WTC11 (cell line): ENCODE measurements at regions not wholly inside any gene's neighbourhood (a gene's known extent, or its start where the extent isn't known, plus 50 kb on each side); places are given as distances from the start of the nearest gene placed in this dataset.

ENCODE experiments used
- ATF2 ChIP-seq: sonication (generic); formaldehyde crosslinking; IDR thresholded peaks from 2 replicates; pipeline ENCODE4 v1.8.1; 2022; ENCODE audit warnings: low read depth, missing genetic modification reagents, borderline replicate concordance
- ATF6 ChIP-seq: sonication (generic); formaldehyde crosslinking; IDR thresholded peaks from 2 replicates; pipeline ENCODE4 v1.8.1; 2023; ENCODE audit warnings: mild to moderate bottlenecking, missing genetic modification reagents
- CTCF ChIP-seq: fragments of 200-600 bp; IDR thresholded peaks from 2 replicates; pipeline ENCODE4 v1.8.0; 2022; ENCODE audit warnings: antibody characterized with exemption
- E2F1 ChIP-seq: sonication (generic); formaldehyde crosslinking; IDR thresholded peaks from 2 replicates; pipeline ENCODE4 v1.8.0; 2022; ENCODE audit warnings: mild to moderate bottlenecking, missing genetic modification reagents
- FOXJ3 ChIP-seq: sonication (generic); formaldehyde crosslinking; IDR thresholded peaks from 2 replicates; pipeline ENCODE4 v1.9.0; 2021; ENCODE audit warnings: missing genetic modification reagents, mild to moderate bottlenecking, borderline replicate concordance
- HMGXB4 ChIP-seq: sonication (generic); formaldehyde crosslinking; IDR thresholded peaks from 2 replicates; pipeline ENCODE4 v1.8.1; 2023; ENCODE audit warnings: mild to moderate bottlenecking, moderate library complexity, missing genetic modification reagents
- MAX ChIP-seq: sonication (generic); formaldehyde crosslinking; IDR thresholded peaks from 2 replicates; pipeline ENCODE4 v1.8.0; 2022; ENCODE audit warnings: mild to moderate bottlenecking, missing genetic modification reagents
- PREB ChIP-seq: sonication (generic); formaldehyde crosslinking; IDR thresholded peaks from 2 replicates; pipeline ENCODE4 v1.8.1; 2022; ENCODE audit warnings: mild to moderate bottlenecking, missing genetic modification reagents, moderate library complexity, borderline replicate concordance
- SMAD4 ChIP-seq: sonication (generic); formaldehyde crosslinking; IDR thresholded peaks from 2 replicates; pipeline ENCODE4 v1.8.0; 2022; ENCODE audit warnings: mild to moderate bottlenecking, missing genetic modification reagents
- STAT6 ChIP-seq: sonication (generic); formaldehyde crosslinking; conservative IDR thresholded peaks from 2 replicates; pipeline ENCODE4 v1.8.1; 2023; ENCODE audit warnings: mild to moderate bottlenecking, low read depth, missing genetic modification reagents, moderate library complexity
- TEAD4 ChIP-seq: sonication (generic); formaldehyde crosslinking; IDR thresholded peaks from 2 replicates; pipeline ENCODE4 v1.8.0; 2022; ENCODE audit warnings: mild to moderate bottlenecking, missing genetic modification reagents
- USF1 ChIP-seq: sonication (generic); formaldehyde crosslinking; IDR thresholded peaks from 2 replicates; pipeline ENCODE4 v1.8.0; 2022; ENCODE audit warnings: mild to moderate bottlenecking, missing genetic modification reagents
- ZNF232 ChIP-seq: sonication (generic); formaldehyde crosslinking; IDR thresholded peaks from 2 replicates; pipeline ENCODE4 v1.8.0; 2022; ENCODE audit warnings: mild to moderate bottlenecking, missing genetic modification reagents

GRCh38 chr2:545711-546650 is 131.2 kb downstream of the TMEM18 start:
- TF ChIP-seq STAT6 (CRISPR knock-in tag) (no peak), PREB (CRISPR knock-in tag) (no peak), CTCF (no peak), MAX (CRISPR knock-in tag) (no peak), FOXJ3 (CRISPR knock-in tag) (no peak), ZNF232 (CRISPR knock-in tag) (no peak), ATF2 (CRISPR knock-in tag) (no peak), ATF6 (no peak), TEAD4 (CRISPR knock-in tag) (no peak), USF1 (CRISPR knock-in tag) (no peak), E2F1 (CRISPR knock-in tag) (no peak), HMGXB4 (CRISPR knock-in tag) (no peak), SMAD4 (no peak)
